Liver (tissue), 3 donors: ENCODE measurements at regions not wholly inside any gene's neighbourhood (a gene's known extent, or its start where the extent isn't known, plus 50 kb on each side); places are given as distances from the start of the nearest gene placed in this dataset.
"Not testable (repeated sequence)": the region's sequence is repeated elsewhere in the genome, so short reads cannot be mapped to it uniquely, and the experiment has no call there.

Experiments used
- CTCF ChIP-seq: fragments of 150-350 bp; IDR thresholded peaks from 2 replicates; pipeline ENCODE4 v1.5.1; 2017; ENCODE audit warnings: improper control_type of control experiment, low read depth, low read length; ENCODE audit not compliant: missing input control
- HNF4G ChIP-seq: IDR thresholded peaks from 2 replicates; pipeline ENCODE4 v1.6.1; 2016; ENCODE audit warnings: antibody characterized with exemption
- donor health status: healthy.
- donor health status: healthy.

GRCh38 chr9:90221899-90222298, 420.7 kb downstream of the DIRAS2 start:
- TF ChIP-seq HNF4G, CTCF: not testable (repeated sequence)
